ENCODE measurements at regions not wholly inside any gene's neighbourhood (a gene's known extent, or its start where the extent isn't known, plus 50 kb on each side); places are given as distances from the start of the nearest gene placed in this dataset.
A peak's percentile ranks its signal among the peaks of the same experiment; 100 is the strongest.

- no peaks in the 10 kb centered on the region for H3K27me3 Mint-ChIP-seq
- no peak for DNase-seq
Observed at GRCh38 chr15:38688761-38689160, 124.1 kb upstream of the RASGRP1 start.

GRCh38 chr15:38689522-38689921 is 124.9 kb upstream of the RASGRP1 start:
- H3K27ac Mint-ChIP-seq, result no peak overlapping the region

More at GRCh38 chr15:38688761-38689160, 124.1 kb upstream of the RASGRP1 start:
- peak in 1 of 2 donors; percentile 47 for ATAC-seq (replicated peaks)
- H3K27ac Mint-ChIP-seq, result peak overlapping the region; percentile 52
- peaks cover 13 to 20% of the 10 kb centered on the region in 2 donors for H3K4me1 Mint-ChIP-seq
- no peaks in the 10 kb centered on the region for H3K9me3 Mint-ChIP-seq
- H3K36me3 Mint-ChIP-seq, result no peaks in the 10 kb centered on the region
- H3K4me3 Mint-ChIP-seq, result no peak overlapping the region

GRCh38 chr15:38690216-38690615 is 125.6 kb upstream of the RASGRP1 start:
- Mint-ChIP-seq H3K4me1 (peaks cover 13 to 19% of the 10 kb centered on the region in 2 donors), H3K36me3 (no peaks in the 10 kb centered on the region), H3K4me3 (no peak overlapping the region), H3K27me3 (no peaks in the 10 kb centered on the region), H3K9me3 (no peaks in the 10 kb centered on the region), H3K27ac (no peak overlapping the region)
- DNase-seq (no peak), ATAC-seq (replicated peaks) (no peak)

More at GRCh38 chr15:38689522-38689921, 124.9 kb upstream of the RASGRP1 start:
- DNase-seq (no peak), ATAC-seq (replicated peaks) (peak in 1 of 2 donors; percentile 47)
- Mint-ChIP-seq H3K9me3 (no peaks in the 10 kb centered on the region), H3K4me3 (no peak overlapping the region), H3K36me3 (no peaks in the 10 kb centered on the region), H3K27me3 (no peaks in the 10 kb centered on the region), H3K4me1 (peaks cover 13 to 19% of the 10 kb centered on the region in 2 donors)

GRCh38 chr15:38690719-38691332 is 126.2 kb upstream of the RASGRP1 start:
- DNase-seq, result peak; percentile 39

GRCh38 chr15:38691377-38691776 is 126.8 kb upstream of the RASGRP1 start:
- no peak for DNase-seq
- peaks cover 13 to 25% of the 10 kb centered on the region in 2 donors for H3K4me1 Mint-ChIP-seq
- no peak overlapping the region for H3K27ac Mint-ChIP-seq
- H3K27me3 Mint-ChIP-seq, result no peaks in the 10 kb centered on the region
- H3K9me3 Mint-ChIP-seq, result no peaks in the 10 kb centered on the region
- no peak overlapping the region for H3K4me3 Mint-ChIP-seq
- no peaks in the 10 kb centered on the region for H3K36me3 Mint-ChIP-seq
- ATAC-seq (replicated peaks), result no peak

More at GRCh38 chr15:38690719-38691332, 126.2 kb upstream of the RASGRP1 start:
- no peaks in the 10 kb centered on the region for H3K36me3 Mint-ChIP-seq
- H3K27ac Mint-ChIP-seq, result no peak overlapping the region
- H3K4me3 Mint-ChIP-seq, result no peak overlapping the region
- no peaks in the 10 kb centered on the region for H3K27me3 Mint-ChIP-seq
- no peaks in the 10 kb centered on the region for H3K9me3 Mint-ChIP-seq
- peak; percentile 69 to 75 for ATAC-seq (replicated peaks)
- H3K4me1 Mint-ChIP-seq, result peaks cover 13 to 19% of the 10 kb centered on the region in 2 donors

GRCh38 chr15:38691965-38692788 is 127.6 kb upstream of the RASGRP1 start:
- DNase-seq (no peak), ATAC-seq (replicated peaks) (no peak)
- H3K36me3 Mint-ChIP-seq, result no peaks in the 10 kb centered on the region
- H3K4me1 Mint-ChIP-seq, result peaks cover 13 to 27% of the 10 kb centered on the region in 2 donors
- H3K4me3 Mint-ChIP-seq, result no peak overlapping the region
- H3K27me3 Mint-ChIP-seq, result no peaks in the 10 kb centered on the region
- H3K27ac Mint-ChIP-seq, result no peak overlapping the region
- no peaks in the 10 kb centered on the region for H3K9me3 Mint-ChIP-seq

- ATAC-seq (replicated peaks) (no peak), DNase-seq (no peak)
- Mint-ChIP-seq H3K36me3 (no peaks in the 10 kb centered on the region), H3K9me3 (no peaks in the 10 kb centered on the region), H3K4me3 (no peak overlapping the region), H3K27ac (peak overlapping the region; percentile 15), H3K27me3 (no peaks in the 10 kb centered on the region), H3K4me1 (peaks cover 13 to 27% of the 10 kb centered on the region in 2 donors)
Observed at GRCh38 chr15:38692789-38693062, 128.1 kb upstream of the RASGRP1 start.

- Mint-ChIP-seq H3K36me3 (no peaks in the 10 kb centered on the region), H3K27ac (no peak overlapping the region), H3K4me3 (no peak overlapping the region), H3K9me3 (no peaks in the 10 kb centered on the region), H3K27me3 (no peaks in the 10 kb centered on the region), H3K4me1 (peaks cover 3 to 8% of the 10 kb centered on the region in 2 donors)
- no peak for DNase-seq
- peak; percentile 4 to 22 for ATAC-seq (replicated peaks)
Observed at GRCh38 chr15:38695249-38696108, 130.9 kb upstream of the RASGRP1 start.

- no peak overlapping the region for H3K4me3 Mint-ChIP-seq
- no peak overlapping the region for H3K27ac Mint-ChIP-seq
- no peaks in the 10 kb centered on the region for H3K36me3 Mint-ChIP-seq
- peaks cover 3 to 8% of the 10 kb centered on the region in 2 donors for H3K4me1 Mint-ChIP-seq
- DNase-seq (no peak), ATAC-seq (replicated peaks) (peak; percentile 66 to 76)
- no peaks in the 10 kb centered on the region for H3K9me3 Mint-ChIP-seq
- H3K27me3 Mint-ChIP-seq, result no peaks in the 10 kb centered on the region
Observed at GRCh38 chr15:38696109-38696727, 131.6 kb upstream of the RASGRP1 start.

GRCh38 chr15:38696790-38697495 is 132.3 kb upstream of the RASGRP1 start:
- no peak overlapping the region for H3K27ac Mint-ChIP-seq
- H3K36me3 Mint-ChIP-seq, result no peaks in the 10 kb centered on the region
- no peaks in the 10 kb centered on the region for H3K9me3 Mint-ChIP-seq
- ATAC-seq (replicated peaks) (no peak), DNase-seq (no peak)
- peaks cover 3 to 8% of the 10 kb centered on the region in 2 donors for H3K4me1 Mint-ChIP-seq
- H3K27me3 Mint-ChIP-seq, result no peaks in the 10 kb centered on the region
- H3K4me3 Mint-ChIP-seq, result no peak overlapping the region

- ATAC-seq (replicated peaks), result no peak
- H3K36me3 Mint-ChIP-seq, result no peaks in the 10 kb centered on the region
- peaks cover 3 to 8% of the 10 kb centered on the region in 2 donors for H3K4me1 Mint-ChIP-seq
Observed at GRCh38 chr15:38698254-38698653, 133.6 kb upstream of the RASGRP1 start.

GRCh38 chr15:38699633-38700230 is 135.1 kb upstream of the RASGRP1 start:
- no peaks in the 10 kb centered on the region for H3K9me3 Mint-ChIP-seq
- H3K4me1 Mint-ChIP-seq, result peaks cover 3 to 8% of the 10 kb centered on the region in 2 donors
- no peak overlapping the region for H3K4me3 Mint-ChIP-seq
- H3K27ac Mint-ChIP-seq, result no peak overlapping the region
- DNase-seq (peak; percentile 47), ATAC-seq (replicated peaks) (peak; percentile 80 to 84)
- no peaks in the 10 kb centered on the region for H3K36me3 Mint-ChIP-seq
- no peaks in the 10 kb centered on the region for H3K27me3 Mint-ChIP-seq

More at GRCh38 chr15:38698254-38698653, 133.6 kb upstream of the RASGRP1 start:
- no peak overlapping the region for H3K4me3 Mint-ChIP-seq
- no peaks in the 10 kb centered on the region for H3K9me3 Mint-ChIP-seq
- H3K27ac Mint-ChIP-seq, result no peak overlapping the region
- DNase-seq, result no peak
- no peaks in the 10 kb centered on the region for H3K27me3 Mint-ChIP-seq

GRCh38 chr15:38701149-38701548 is 136.5 kb upstream of the RASGRP1 start:
- Mint-ChIP-seq H3K36me3 (no peaks in the 10 kb centered on the region), H3K4me3 (no peak overlapping the region), H3K4me1 (peaks cover 3 to 5% of the 10 kb centered on the region in 2 donors), H3K27ac (no peak overlapping the region), H3K9me3 (no peaks in the 10 kb centered on the region), H3K27me3 (no peaks in the 10 kb centered on the region)
- ATAC-seq (replicated peaks) (no peak), DNase-seq (no peak)

Measured in stimulated activated naive B cell treated with anti-CD40 and anti-IgM and Interleukin-4, amounts not matched to agents 10 μg/mL and 1 μg/mL and 100 μg/mL, for 72 hours (primary cell).